GM23338 (cell line): ENCODE measurements at regions not wholly inside any gene's neighbourhood (a gene's known extent, or its start where the extent isn't known, plus 50 kb on each side); places are given as distances from the start of the nearest gene placed in this dataset.

Source experiments
- ATAC-seq: fragments of 200-7000 bp; cut with Tn5 transposase; 3 replicates; pipeline ENCODE4 v1.9.1; 2020
- DNase-seq: peaks from one replicate; pipeline ENCODE4 v3.0.0-alpha.2; 2015; ENCODE audit warnings: low spot score
- H2AFZ ChIP-seq: fragments of 200-600 bp; sonication (generic); 2 replicates; pipeline ENCODE4 v1.8.0; 2016; ENCODE audit warnings: antibody characterized with exemption, mild to moderate bottlenecking, moderate library complexity
- H3F3A ChIP-seq: fragments of 200-600 bp; sonication (generic); replicated peaks from 2 replicates; pipeline ENCODE4 v1.8.0; 2017; ENCODE audit warnings: antibody characterized with exemption, mixed run types, low read depth
- H3K27ac ChIP-seq: fragments of 200-600 bp; sonication (generic); 2 replicates; pipeline ENCODE4 v1.6.1; 2016; ENCODE audit warnings: low read depth
- H3K27me3 ChIP-seq: fragments of 200-600 bp; sonication (generic); 2 replicates; pipeline ENCODE4 v1.8.0; 2016; ENCODE audit warnings: mild to moderate bottlenecking, mixed run types, moderate library complexity; ENCODE audit not compliant: insufficient read depth
- H3K36me3 ChIP-seq: fragments of 200-600 bp; sonication (generic); 2 replicates; pipeline ENCODE4 v1.8.0; 2016; ENCODE audit warnings: mild to moderate bottlenecking; ENCODE audit not compliant: insufficient read depth
- H3K4me1 ChIP-seq: fragments of 200-600 bp; sonication (generic); 2 replicates; pipeline ENCODE4 v1.8.0; 2016; ENCODE audit warnings: mild to moderate bottlenecking, moderate library complexity; ENCODE audit not compliant: insufficient read depth
- H3K4me2 ChIP-seq: fragments of 200-600 bp; sonication (generic); 2 replicates; pipeline ENCODE4 v1.7.1; 2017; ENCODE audit warnings: mixed run types
- H3K4me3 ChIP-seq: fragments of 200-600 bp; sonication (generic); 2 replicates; pipeline ENCODE4 v1.6.1; 2016; ENCODE audit warnings: mixed run types
- H3K79me2 ChIP-seq: fragments of 200-600 bp; sonication (generic); replicated peaks from 2 replicates; pipeline ENCODE4 v1.8.0; 2017; ENCODE audit warnings: mild to moderate bottlenecking; ENCODE audit not compliant: insufficient read depth
- H3K9me2 ChIP-seq: fragments of 200-600 bp; sonication (generic); 2 replicates; pipeline ENCODE4 v1.8.0; 2017; ENCODE audit not compliant: insufficient read depth
- H4K20me1 ChIP-seq: fragments of 200-600 bp; sonication (generic); replicated peaks from 2 replicates; pipeline ENCODE4 v1.8.0; 2017; ENCODE audit warnings: mild to moderate bottlenecking; ENCODE audit not compliant: insufficient read depth
- H3K27ac Mint-ChIP-seq: 2 replicates; pipeline ENCODE4 v1.8.0; 2020; ENCODE audit warnings: inconsistent platforms, mild to moderate bottlenecking, moderate library complexity, mixed read lengths
- H3K27me3 Mint-ChIP-seq: 3 replicates; pipeline ENCODE4 v1.8.0; 2022; ENCODE audit warnings: low read depth, mild to moderate bottlenecking, moderate library complexity, mixed read lengths, inconsistent platforms; ENCODE audit not compliant: insufficient read depth, poor library complexity
- H3K36me3 Mint-ChIP-seq: 3 replicates; pipeline ENCODE4 v1.8.0; 2021; ENCODE audit warnings: low read depth, mild to moderate bottlenecking, inconsistent platforms, moderate library complexity, mixed read lengths
- H3K4me1 Mint-ChIP-seq: 3 replicates; pipeline ENCODE4 v1.8.0; 2020; ENCODE audit warnings: mild to moderate bottlenecking, inconsistent platforms, mixed read lengths
- H3K4me3 Mint-ChIP-seq: 3 replicates; pipeline ENCODE4 v1.8.0; 2021; ENCODE audit warnings: moderate library complexity, mild to moderate bottlenecking, inconsistent platforms, mixed read lengths
- H3K9me3 Mint-ChIP-seq: 3 replicates; pipeline ENCODE4 v1.8.0; 2020; ENCODE audit warnings: moderate library complexity, mild to moderate bottlenecking, inconsistent platforms, mixed read lengths
- CREB1 ChIP-seq: fragments of 250-450 bp; sonication (Bioruptor Pico); IDR thresholded peaks from 2 replicates; pipeline ENCODE4 v1.5.0; 2020; ENCODE audit warnings: low read depth, mild to moderate bottlenecking, moderate library complexity
- CTCF ChIP-seq, 2 experiments: fragments of 200-600 bp in 1 of 2; sonication (generic) in 1 of 2; conservative IDR thresholded peaks; 2 replicates each; pipeline versions ENCODE4 v1.5.1 to v1.6.1; 2016 to 2017; ENCODE audit warnings: antibody characterized with exemption in 2 of 2, low read depth in 2 of 2, mild to moderate bottlenecking in 2 of 2, moderate library complexity in 1 of 2
- ETS1 ChIP-seq: IDR thresholded peaks from 2 replicates; pipeline ENCODE4 v1.6.1; 2016; ENCODE audit warnings: antibody characterized with exemption
- EZH2 ChIP-seq: fragments of 200-600 bp; sonication (generic); IDR thresholded peaks from one replicate; pipeline ENCODE4 v1.8.0; 2017; ENCODE audit warnings: antibody characterized with exemption, mild to moderate bottlenecking, low read depth; ENCODE audit not compliant: unreplicated experiment
- EZH2phosphoT487 ChIP-seq: fragments of 200-600 bp; sonication (generic); IDR thresholded peaks from one replicate; pipeline ENCODE4 v1.8.1; 2018; ENCODE audit warnings: antibody characterized with exemption; ENCODE audit not compliant: unreplicated experiment
- NANOG ChIP-seq: IDR thresholded peaks from 2 replicates; pipeline ENCODE4 v1.6.1; 2016; ENCODE audit warnings: antibody characterized with exemption, borderline replicate concordance
- POLR2AphosphoS5 ChIP-seq: IDR thresholded peaks from 2 replicates; pipeline ENCODE4 v1.6.1; 2016; ENCODE audit warnings: antibody characterized with exemption, low read depth
- REST ChIP-seq: IDR thresholded peaks from one replicate; pipeline ENCODE4 v1.6.1; 2018; ENCODE audit warnings: antibody characterized with exemption; ENCODE audit not compliant: unreplicated experiment
- STAT1 ChIP-seq: IDR thresholded peaks from one replicate; pipeline ENCODE4 v1.6.1; 2016; ENCODE audit warnings: antibody characterized with exemption; ENCODE audit not compliant: unreplicated experiment
- ZNF114 ChIP-seq: fragments of 250-450 bp; sonication (Bioruptor Pico); IDR thresholded peaks from 2 replicates; pipeline ENCODE4 v1.5.0; 2020; ENCODE audit warnings: mild to moderate bottlenecking, moderate library complexity
- ZNF331 ChIP-seq: fragments of 250-450 bp; sonication (Bioruptor Pico); IDR thresholded peaks from 2 replicates; pipeline ENCODE4 v1.5.0; 2020; ENCODE audit warnings: low read depth, mild to moderate bottlenecking, moderate library complexity
- ZNF462 ChIP-seq: fragments of 250-450 bp; sonication (Bioruptor Pico); IDR thresholded peaks from 2 replicates; pipeline ENCODE4 v1.5.0; 2020; ENCODE audit warnings: mild to moderate bottlenecking, moderate library complexity

- Histone ChIP-seq H3K27me3 (no peaks in the 10 kb centered on the region), H3K4me2 (no peak overlapping the region), H3K4me3 (no peak overlapping the region), H3F3A (no peaks in the 10 kb centered on the region), H3K36me3 (no peaks in the 10 kb centered on the region), H4K20me1 (no peaks in the 10 kb centered on the region), H3K9me2 (peaks cover 23% of the 10 kb centered on the region), H3K4me1 (peaks cover 7% of the 10 kb centered on the region; the same call in 1 of the 2 replicates), H3K27ac (no peak overlapping the region), H3K79me2 (no peaks in the 10 kb centered on the region), H2AFZ (peak overlapping the region; percentile 79)
- TF ChIP-seq ZNF462 (CRISPR knock-in tag) (no peak), ETS1 (no peak), POLR2AphosphoS5 (no peak), NANOG (no peak), ZNF114 (CRISPR knock-in tag) (no peak), EZH2phosphoT487 (no peak), EZH2 (no peak), CTCF (conservative IDR thresholded peaks at IDR 0.05; ENCODE audit: low read depth in 2 of 2) (no peak), ZNF331 (CRISPR knock-in tag) (no peak), STAT1 (no peak), CREB1 (CRISPR knock-in tag) (no peak), REST (no peak)
- H3K4me1 Mint-ChIP-seq, result peaks cover 13% of the 10 kb centered on the region
- H3K27me3 Mint-ChIP-seq, result peaks cover 2% of the 10 kb centered on the region
- DNase-seq (no peak), ATAC-seq (no peak)
- H3K9me3 Mint-ChIP-seq, result no peaks in the 10 kb centered on the region
- peak overlapping the region; percentile 53 for H3K27ac Mint-ChIP-seq
- H3K36me3 Mint-ChIP-seq, result no peaks in the 10 kb centered on the region
- no peak overlapping the region for H3K4me3 Mint-ChIP-seq
Observed at GRCh38 chr2:199195927-199196502, 261.7 kb downstream of the SATB2 start.
